Stomach (tissue), 4 donors: ENCODE measurements at regions not wholly inside any gene's neighbourhood (a gene's known extent, or its start where the extent isn't known, plus 50 kb on each side); places are given as distances from the start of the nearest gene placed in this dataset.

ENCODE experiments used
- CTCF ChIP-seq, 7 experiments: fragments of 450-650 bp in 4 of 7; fragments of 200-600 bp in 3 of 7; sonication (generic) in 3 of 7; IDR thresholded peaks; one replicate each; pipeline ENCODE4 v1.5.1; 2016 to 2019; ENCODE audit warnings: antibody characterized with exemption in 7 of 7, control low read depth in 2 of 7, mild to moderate bottlenecking in 1 of 7
- EP300 ChIP-seq: sonication (generic); formaldehyde crosslinking; IDR thresholded peaks from one replicate; pipeline ENCODE4 v1.6.1; 2017; ENCODE audit warnings: antibody characterized with exemption
- POLR2A ChIP-seq, 4 donors: fragments of 450-650 bp; IDR thresholded peaks; one replicate each; pipeline ENCODE4 v1.6.1; 2016; ENCODE audit warnings: antibody characterized with exemption in 4 of 4, control low read depth in 2 of 4, mild to moderate bottlenecking in 1 of 4, moderate library complexity in 1 of 4
- POLR2AphosphoS5 ChIP-seq, 3 donors: sonication (generic); formaldehyde crosslinking; IDR thresholded peaks; one replicate each; pipeline ENCODE4 v1.6.1; 2016; ENCODE audit warnings: antibody characterized with exemption in 3 of 3

DNA sequence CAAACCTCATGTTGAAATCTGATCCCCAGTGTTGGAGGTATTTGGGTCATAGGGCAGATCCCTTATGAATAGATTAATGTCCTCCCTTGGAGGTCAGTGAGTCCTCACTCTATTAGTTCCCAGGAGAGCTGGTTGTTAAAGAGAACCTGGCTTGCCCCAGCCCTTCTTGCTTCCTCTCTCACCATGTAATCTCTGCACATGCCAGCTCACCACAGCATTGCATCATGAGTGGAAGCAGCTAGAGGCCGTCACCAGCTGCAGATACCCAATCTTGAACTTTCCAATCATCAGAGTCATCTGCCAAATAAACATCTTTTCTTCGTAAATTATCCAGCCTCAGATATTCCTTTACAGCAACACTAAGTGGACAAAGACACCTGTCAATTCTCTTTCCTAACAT lies 161.8 kb upstream of the IGF1 start:
- TF ChIP-seq EP300: no peak
- TF ChIP-seq POLR2AphosphoS5 (IDR thresholded peaks at IDR 0.05): no peak
- TF ChIP-seq CTCF (IDR thresholded peaks at IDR 0.05): no peak
- no peak for TF ChIP-seq POLR2A (IDR thresholded peaks at IDR 0.05)
